Tibial nerve (tissue), 4 donors: ENCODE measurements at regions not wholly inside any gene's neighbourhood (a gene's known extent, or its start where the extent isn't known, plus 50 kb on each side); places are given as distances from the start of the nearest gene placed in this dataset.

Experiments used
- DNase-seq, 2 donors: peaks; one replicate each; pipeline ENCODE4 v3.0.0-alpha.2; 2019; ENCODE audit warnings: low spot score in 2 of 2
- H3K27ac ChIP-seq, 4 donors: fragments of 200-600 bp; sonication (generic) in 3 of 4; one replicate each; pipeline ENCODE4 v1.5.1; 2017 to 2019; ENCODE audit warnings: mild to moderate bottlenecking in 1 of 4
- H3K27me3 ChIP-seq, 2 donors: fragments of 200-600 bp; sonication (generic) in 1 of 2; one replicate each; pipeline versions ENCODE4 v1.5.1 to v1.6.0; 2017 to 2019
- H3K36me3 ChIP-seq, 3 donors: fragments of 200-600 bp; sonication (generic); one replicate each; pipeline ENCODE4 v1.5.1; 2018 to 2019
- H3K4me1 ChIP-seq, 4 donors: fragments of 200-600 bp; sonication (generic) in 3 of 4; one replicate each; pipeline ENCODE4 v1.5.1; 2017 to 2019
- H3K4me3 ChIP-seq, 4 donors: fragments of 200-600 bp; sonication (generic) in 3 of 4; one replicate each; pipeline ENCODE4 v1.5.1; 2017 to 2019; ENCODE audit warnings: mild to moderate bottlenecking in 1 of 4, moderate library complexity in 1 of 4
- H3K9me3 ChIP-seq, 4 donors: fragments of 200-600 bp; sonication (generic) in 3 of 4; one replicate each; pipeline ENCODE4 v1.5.1; 2017 to 2019
- EP300 ChIP-seq, 2 donors: sonication (generic); formaldehyde crosslinking; IDR thresholded peaks; one replicate each; pipeline ENCODE4 v1.6.1; 2017; ENCODE audit warnings: antibody characterized with exemption in 2 of 2, mild to moderate bottlenecking in 1 of 2
- POLR2A ChIP-seq, 2 donors: fragments of 450-650 bp; IDR thresholded peaks; one replicate each; pipeline ENCODE4 v1.6.1; 2017; ENCODE audit warnings: antibody characterized with exemption in 2 of 2, mild to moderate bottlenecking in 2 of 2, moderate library complexity in 2 of 2
- WGBS, 2 donors: methylation state at CpG; one replicate each; pipeline ENCODE4 v1.1.5; 2018; 5-methylcytosine and 5-hydroxymethylcytosine counted together
- TF ChIP-seq, protein P1 (sequence below), 5 experiments: fragments of 200-600 bp in 3 of 5; fragments of 450-650 bp in 2 of 5; sonication (generic) in 3 of 5; IDR thresholded peaks; one replicate each; pipeline ENCODE4 v1.5.1; 2016 to 2019; ENCODE audit warnings: antibody characterized with exemption in 5 of 5, mild to moderate bottlenecking in 3 of 5, moderate library complexity in 2 of 5

DNA sequence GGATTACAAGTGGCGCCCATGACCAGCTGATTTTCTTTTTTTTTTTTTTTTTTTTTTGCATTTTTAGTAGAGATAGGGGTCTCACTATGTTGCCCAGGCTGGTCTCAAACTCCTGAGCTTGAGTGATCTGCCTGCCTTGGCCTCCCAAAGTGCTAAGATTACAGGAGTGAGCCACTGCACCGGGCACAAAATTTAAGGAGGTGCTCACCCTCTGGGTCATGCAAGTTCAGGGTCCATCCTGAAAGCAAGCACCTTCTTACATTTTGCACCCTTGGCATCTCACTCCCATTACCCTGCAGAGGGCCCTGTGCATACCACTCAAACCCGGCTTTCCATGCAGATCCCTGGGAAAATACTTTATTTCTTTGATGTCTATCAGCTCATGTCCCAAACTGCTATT is 95.6 kb upstream of the ADRA1B start:
- 89 to 90% methylated on average over 3 of the region's 3 CpGs for WGBS, 2 donors
- Histone ChIP-seq H3K9me3 (no peaks in the 10 kb centered on the region), H3K4me1 (peaks cover 0 to 40% (median 1%) of the 10 kb centered on the region in 4 donors), H3K36me3 (no peaks in the 10 kb centered on the region), H3K27me3 (no peaks in the 10 kb centered on the region), H3K4me3 (no peak overlapping the region), H3K27ac (peak overlapping the region in 1 of 4 donors; percentile 82)
- DNase-seq = no peak
- TF ChIP-seq, protein P1, sequence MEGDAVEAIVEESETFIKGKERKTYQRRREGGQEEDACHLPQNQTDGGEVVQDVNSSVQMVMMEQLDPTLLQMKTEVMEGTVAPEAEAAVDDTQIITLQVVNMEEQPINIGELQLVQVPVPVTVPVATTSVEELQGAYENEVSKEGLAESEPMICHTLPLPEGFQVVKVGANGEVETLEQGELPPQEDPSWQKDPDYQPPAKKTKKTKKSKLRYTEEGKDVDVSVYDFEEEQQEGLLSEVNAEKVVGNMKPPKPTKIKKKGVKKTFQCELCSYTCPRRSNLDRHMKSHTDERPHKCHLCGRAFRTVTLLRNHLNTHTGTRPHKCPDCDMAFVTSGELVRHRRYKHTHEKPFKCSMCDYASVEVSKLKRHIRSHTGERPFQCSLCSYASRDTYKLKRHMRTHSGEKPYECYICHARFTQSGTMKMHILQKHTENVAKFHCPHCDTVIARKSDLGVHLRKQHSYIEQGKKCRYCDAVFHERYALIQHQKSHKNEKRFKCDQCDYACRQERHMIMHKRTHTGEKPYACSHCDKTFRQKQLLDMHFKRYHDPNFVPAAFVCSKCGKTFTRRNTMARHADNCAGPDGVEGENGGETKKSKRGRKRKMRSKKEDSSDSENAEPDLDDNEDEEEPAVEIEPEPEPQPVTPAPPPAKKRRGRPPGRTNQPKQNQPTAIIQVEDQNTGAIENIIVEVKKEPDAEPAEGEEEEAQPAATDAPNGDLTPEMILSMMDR (IDR thresholded peaks at IDR 0.05) = no peak
- no peak for TF ChIP-seq EP300 (IDR thresholded peaks at IDR 0.05)
- TF ChIP-seq POLR2A (IDR thresholded peaks at IDR 0.05) = no peak

DNA sequence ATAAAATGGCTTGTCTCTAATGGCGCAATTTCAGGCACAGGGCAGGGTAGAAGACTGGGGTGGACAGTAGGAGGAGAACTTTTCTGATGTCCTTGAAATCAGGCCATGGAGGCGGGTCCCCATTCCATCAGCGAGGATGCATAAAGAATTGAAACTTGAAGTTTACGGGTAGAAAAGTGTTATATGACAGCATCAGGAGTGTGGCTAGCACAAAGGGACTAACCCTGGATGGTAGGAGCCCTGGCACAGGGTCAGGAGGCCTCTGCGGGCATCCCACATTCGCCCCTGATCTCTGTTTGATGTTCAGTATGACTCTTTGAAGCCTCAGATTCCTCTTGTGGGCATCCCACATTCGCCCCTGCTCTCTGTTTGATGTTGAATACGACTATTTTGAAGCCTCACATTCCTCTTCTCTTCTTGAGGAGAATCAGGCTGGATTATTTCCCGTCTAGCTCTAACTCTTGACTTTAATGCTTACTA is 94.8 kb upstream of the ADRA1B start:
- no peaks in the 10 kb centered on the region for H3K9me3 ChIP-seq
- H3K4me3 ChIP-seq = no peak overlapping the region
- TF ChIP-seq, protein P1 (IDR thresholded peaks at IDR 0.05) = no peak
- TF ChIP-seq EP300 (IDR thresholded peaks at IDR 0.05) (no peak), POLR2A (IDR thresholded peaks at IDR 0.05) (no peak)
- H3K36me3 ChIP-seq = no peaks in the 10 kb centered on the region
- no peaks in the 10 kb centered on the region for H3K27me3 ChIP-seq
- peak overlapping the region in 1 of 4 donors; percentile 82 for H3K27ac ChIP-seq
- WGBS, 2 donors = 79 to 81% methylated on average over 9 of the region's 9 CpGs
- peaks cover 0 to 46% (median 1%) of the 10 kb centered on the region in 4 donors for H3K4me1 ChIP-seq
- DNase-seq = no peak

DNA sequence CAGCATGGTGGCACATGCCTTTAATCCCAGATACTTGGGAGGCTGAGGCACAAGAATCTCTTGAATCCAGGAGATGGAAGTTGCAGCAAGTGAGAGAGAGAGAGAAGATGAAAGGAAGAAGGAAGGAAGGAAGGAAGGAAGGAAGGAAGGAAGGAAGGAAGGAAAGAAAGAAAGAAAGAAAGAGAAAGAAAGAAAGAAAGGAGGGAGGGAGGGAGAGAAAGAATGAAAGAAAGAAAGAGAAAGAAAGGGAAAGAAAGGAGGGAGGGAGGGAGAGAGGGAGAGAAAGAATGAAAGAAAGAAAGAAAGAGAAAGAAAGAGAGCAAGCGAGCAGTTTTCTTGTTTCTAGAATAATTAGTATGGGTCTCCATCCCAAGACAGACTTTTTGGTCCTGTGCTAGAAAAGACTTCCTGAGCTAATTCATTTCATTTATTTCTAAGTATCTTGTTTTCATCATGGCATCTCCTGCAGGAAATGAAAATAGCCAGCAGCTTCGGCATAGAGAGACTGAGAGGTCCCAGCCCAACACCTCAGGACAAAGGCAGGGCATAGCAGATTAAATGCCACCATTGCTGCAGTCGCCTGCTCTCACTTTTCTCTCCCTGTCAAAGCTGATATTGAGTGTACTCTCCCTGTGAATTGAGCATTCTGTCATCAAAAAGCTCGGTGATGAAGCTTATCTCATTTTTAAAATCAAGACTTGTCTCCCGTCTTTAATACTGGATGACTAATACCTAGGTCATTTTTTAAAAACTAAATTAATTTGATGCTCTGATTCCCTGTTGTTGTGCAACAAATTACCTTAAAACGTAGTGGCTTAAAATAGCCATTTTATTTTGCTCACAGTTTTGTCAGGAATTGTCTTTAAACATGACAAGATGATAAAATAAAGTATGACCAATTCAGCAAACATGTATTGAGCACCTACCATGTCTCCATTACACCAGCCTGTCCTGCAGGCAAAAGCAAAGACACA is 91.8 kb upstream of the ADRA1B start:
- Histone ChIP-seq H3K36me3 (no peaks in the 10 kb centered on the region), H3K27ac (peak overlapping the region in 1 of 4 donors; percentile 68), H3K4me1 (peaks cover 0 to 42% (median 1%) of the 10 kb centered on the region in 4 donors), H3K9me3 (no peaks in the 10 kb centered on the region), H3K27me3 (no peaks in the 10 kb centered on the region), H3K4me3 (no peak overlapping the region)
- TF ChIP-seq EP300 (IDR thresholded peaks at IDR 0.05) (no peak), POLR2A (IDR thresholded peaks at IDR 0.05) (no peak)
- TF ChIP-seq, protein P1 (IDR thresholded peaks at IDR 0.05) = no peak
- no peak for DNase-seq
- WGBS, 2 donors = 60 to 65% methylated on average over 6 of the region's 6 CpGs

DNA sequence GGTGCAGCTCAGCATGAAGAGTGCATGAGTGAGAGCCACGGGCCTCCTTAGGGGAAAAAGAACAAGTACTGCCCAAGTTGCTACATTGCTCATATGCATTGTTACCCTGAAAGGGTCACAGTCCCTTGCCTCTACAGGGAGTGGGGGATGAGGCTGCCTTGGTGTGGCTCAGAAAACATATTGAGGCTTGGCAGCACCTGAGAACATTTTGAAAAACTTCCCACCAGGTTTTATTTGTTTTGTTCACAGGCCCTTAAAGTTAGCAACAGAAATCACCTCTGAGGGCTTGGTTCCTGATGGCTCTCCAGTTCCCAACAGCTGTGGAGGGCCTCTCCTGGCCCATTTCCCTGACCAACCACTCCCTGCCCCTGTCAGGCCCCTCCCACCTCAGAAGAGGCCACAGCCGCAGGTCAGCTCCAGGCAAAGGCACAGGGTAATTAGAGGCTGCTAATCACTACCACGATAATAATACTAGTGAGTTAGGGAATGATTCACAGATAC is 90.7 kb upstream of the ADRA1B start:
- Histone ChIP-seq H3K4me3 (no peak overlapping the region), H3K4me1 (peaks cover 0 to 31% (median 1%) of the 10 kb centered on the region in 4 donors), H3K36me3 (no peaks in the 10 kb centered on the region), H3K27ac (peak overlapping the region in 2 of 4 donors; percentile 28 to 68), H3K27me3 (no peaks in the 10 kb centered on the region), H3K9me3 (no peaks in the 10 kb centered on the region)
- TF ChIP-seq, protein P1 (IDR thresholded peaks at IDR 0.05) = no peak
- TF ChIP-seq POLR2A (IDR thresholded peaks at IDR 0.05) (no peak), EP300 (IDR thresholded peaks at IDR 0.05) (no peak)
- WGBS, 2 donors = 24 to 39% methylated on average over 3 of the region's 3 CpGs
- DNase-seq = no peak
